ENCODE measurements at regions not wholly inside any gene's neighbourhood (a gene's known extent, or its start where the extent isn't known, plus 50 kb on each side); places are given as distances from the start of the nearest gene placed in this dataset.

- ChIA-PET POLR2A (no interaction called here), CTCF (no interaction called here)
- Mint-ChIP-seq H3K27me3 (no peaks in the 10 kb centered on the region), H3K4me3 (no peak overlapping the region), H3K36me3 (ENCODE audit: low read depth) (no peaks in the 10 kb centered on the region), H3K27ac (no peak overlapping the region), H3K9me3 (no peaks in the 10 kb centered on the region), H3K4me1 (no peaks in the 10 kb centered on the region)
- no peak for TF ChIP-seq CTCF (IDR thresholded peaks at IDR 0.05)
- DNase-seq (no peak), ATAC-seq (ENCODE audit: low read depth) (no peak)
- intact Hi-C loops (cut with micrococcal nuclease): no loop called here
Measured at GRCh38 chr2:133720429-133720828, 152.2 kb upstream of the NCKAP5 start.

GRCh38 chr2:133721118-133721517 lies 152.9 kb upstream of the NCKAP5 start:
- ATAC-seq (ENCODE audit: low read depth): no peak
- Mint-ChIP-seq H3K4me1 (no peaks in the 10 kb centered on the region), H3K36me3 (ENCODE audit: low read depth) (no peaks in the 10 kb centered on the region), H3K9me3 (no peaks in the 10 kb centered on the region), H3K4me3 (no peak overlapping the region), H3K27me3 (no peaks in the 10 kb centered on the region), H3K27ac (no peak overlapping the region)
- POLR2A ChIA-PET: no interaction called here
- CTCF ChIA-PET: no interaction called here
- no peak for TF ChIP-seq CTCF (IDR thresholded peaks at IDR 0.05)
- intact Hi-C loops (cut with micrococcal nuclease): no loop called here
- no peak for DNase-seq

GRCh38 chr2:133723133-133723532 lies 154.9 kb upstream of the NCKAP5 start:
- TF ChIP-seq CTCF (IDR thresholded peaks at IDR 0.05): no peak
- no peak for DNase-seq
- Mint-ChIP-seq H3K36me3 (ENCODE audit: low read depth) (no peaks in the 10 kb centered on the region), H3K27ac (no peak overlapping the region), H3K27me3 (peaks cover 2% of the 10 kb centered on the region), H3K4me1 (no peaks in the 10 kb centered on the region), H3K4me3 (no peak overlapping the region), H3K9me3 (no peaks in the 10 kb centered on the region)
- ChIA-PET POLR2A (no interaction called here), CTCF (no interaction called here)
- no peak for ATAC-seq (ENCODE audit: low read depth)
- intact Hi-C loops (cut with micrococcal nuclease): no loop called here

- TF ChIP-seq CTCF (IDR thresholded peaks at IDR 0.05): no peak
- ChIA-PET POLR2A (no interaction called here), CTCF (no interaction called here)
- no peak overlapping the region for H3K4me3 Mint-ChIP-seq
- H3K27ac Mint-ChIP-seq: no peak overlapping the region
- ATAC-seq (ENCODE audit: low read depth) (no peak), DNase-seq (no peak)
- no peaks in the 10 kb centered on the region for H3K4me1 Mint-ChIP-seq
- peaks cover 2% of the 10 kb centered on the region for H3K27me3 Mint-ChIP-seq
- H3K36me3 Mint-ChIP-seq (ENCODE audit: low read depth): no peaks in the 10 kb centered on the region
- H3K9me3 Mint-ChIP-seq: no peaks in the 10 kb centered on the region
- intact Hi-C loops (cut with micrococcal nuclease): no loop called here
Measured at GRCh38 chr2:133726973-133727372, 158.7 kb upstream of the NCKAP5 start.

GRCh38 chr2:133732059-133732458 lies 163.8 kb upstream of the NCKAP5 start:
- Mint-ChIP-seq H3K4me1 (no peaks in the 10 kb centered on the region), H3K4me3 (no peak overlapping the region), H3K36me3 (ENCODE audit: low read depth) (no peaks in the 10 kb centered on the region), H3K27ac (no peak overlapping the region), H3K27me3 (peaks cover 1% of the 10 kb centered on the region), H3K9me3 (no peaks in the 10 kb centered on the region)
- no peak for TF ChIP-seq CTCF (IDR thresholded peaks at IDR 0.05)
- DNase-seq: no peak
- POLR2A ChIA-PET: no interaction called here
- ATAC-seq (ENCODE audit: low read depth): no peak
- CTCF ChIA-PET: no interaction called here
- intact Hi-C loops (cut with micrococcal nuclease): no loop called here

Data from activated B cell treated with CpG ODN at 0.5 μM for 24 hours (primary cell).